GM18951 (cell line): ENCODE measurements at regions not wholly inside any gene's neighbourhood (a gene's known extent, or its start where the extent isn't known, plus 50 kb on each side); places are given as distances from the start of the nearest gene placed in this dataset.

Source experiments
- POLR2A ChIP-seq: IDR thresholded peaks from 4 replicates; pipeline ENCODE4 v1.6.1; 2011; ENCODE audit warnings: mild to moderate bottlenecking; ENCODE audit not compliant: insufficient read length, insufficient read depth; ENCODE audit errors: extremely low read depth
- in situ Hi-C: fragments of 300-500 bp; cut with MboI; formaldehyde crosslinking; loops from one replicate; pipeline ENCODE4 v1.12.0; 2022; ENCODE audit warnings: low sequenced_read_pairs, mixed read lengths, inconsistent platforms; ENCODE audit not compliant: unreplicated experiment

GRCh38 chr15:26433060-26433459 lies 339.8 kb downstream of the GABRB3 start:
- TF ChIP-seq POLR2A, result no peak
- in situ Hi-C loops, result no loop called here

DNA sequence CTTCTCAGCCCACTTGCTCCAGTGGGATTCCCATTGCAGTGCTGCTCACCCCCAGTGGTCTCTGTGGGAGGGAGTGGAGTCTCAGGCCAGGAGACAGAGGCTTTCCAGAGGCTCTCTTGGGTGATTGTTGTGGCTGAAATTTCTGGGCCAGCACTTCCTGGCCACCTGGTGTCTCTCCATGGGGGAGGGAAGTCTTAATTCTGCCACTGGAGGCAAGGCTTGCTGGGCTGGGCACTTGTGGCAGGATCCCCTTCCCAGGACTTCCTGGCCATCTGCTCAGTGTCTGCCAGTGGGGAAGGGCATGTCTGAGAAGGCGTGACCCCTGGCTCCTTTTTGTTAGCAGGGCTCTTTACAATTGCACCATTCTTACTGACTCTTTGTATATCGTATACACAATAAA lies 351.8 kb downstream of the GABRB3 start:
- no peak for TF ChIP-seq POLR2A
- in situ Hi-C loops, result no loop called here

GRCh38 chr15:26395624-26396023 lies 377.2 kb downstream of the GABRB3 start:
- in situ Hi-C loops, result no loop called here
- TF ChIP-seq POLR2A, result no peak

DNA sequence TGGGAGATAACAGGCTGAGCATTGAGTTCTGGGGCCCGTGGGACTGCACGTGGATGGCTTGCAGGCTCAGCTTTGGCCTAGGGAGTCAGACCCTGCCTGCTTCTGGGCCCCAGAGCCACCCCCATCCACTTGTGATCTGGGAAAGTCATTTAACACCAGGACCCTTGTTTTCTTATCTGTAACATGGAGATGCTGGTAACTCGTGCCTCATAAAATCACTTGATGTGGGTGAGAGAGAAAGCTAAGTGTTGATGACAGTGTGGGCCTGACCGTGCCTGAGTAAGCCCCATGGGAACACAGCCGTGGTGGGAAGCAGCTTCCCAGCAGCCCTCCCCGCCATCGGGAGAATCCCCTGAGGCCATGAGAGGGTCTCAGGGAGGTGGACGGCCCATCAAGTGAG lies 378.1 kb downstream of the GABRB3 start:
- no peak for TF ChIP-seq POLR2A
- in situ Hi-C loops, result no loop called here

DNA sequence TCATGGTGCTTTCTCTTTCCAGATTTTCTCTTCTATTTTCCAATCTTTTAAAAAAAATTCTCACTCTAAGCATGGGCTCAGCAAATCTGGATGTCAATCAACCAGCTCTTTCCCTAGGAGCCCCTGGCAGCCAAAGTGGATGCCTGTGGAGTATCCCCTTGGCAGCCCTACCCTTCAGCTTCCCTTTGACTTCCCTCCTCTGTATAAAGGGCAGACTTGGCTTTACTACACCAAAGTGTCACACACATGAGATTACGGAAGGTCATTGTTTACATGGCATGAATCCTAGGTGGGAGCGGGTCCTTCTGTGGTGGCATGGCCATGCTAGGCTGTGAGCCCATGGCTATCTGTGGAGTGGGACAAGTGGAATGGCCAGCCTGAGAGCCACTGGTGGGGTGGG lies 379.9 kb downstream of the GABRB3 start:
- in situ Hi-C loops, result no loop called here
- TF ChIP-seq POLR2A, result no peak

GRCh38 chr15:26391567-26392194 lies 381.2 kb downstream of the GABRB3 start:
- in situ Hi-C loops, result no loop called here
- no peak for TF ChIP-seq POLR2A

- no peak for TF ChIP-seq POLR2A
- in situ Hi-C loops, result no loop called here
Observed at GRCh38 chr15:26382444-26383072, 390.3 kb downstream of the GABRB3 start.

DNA sequence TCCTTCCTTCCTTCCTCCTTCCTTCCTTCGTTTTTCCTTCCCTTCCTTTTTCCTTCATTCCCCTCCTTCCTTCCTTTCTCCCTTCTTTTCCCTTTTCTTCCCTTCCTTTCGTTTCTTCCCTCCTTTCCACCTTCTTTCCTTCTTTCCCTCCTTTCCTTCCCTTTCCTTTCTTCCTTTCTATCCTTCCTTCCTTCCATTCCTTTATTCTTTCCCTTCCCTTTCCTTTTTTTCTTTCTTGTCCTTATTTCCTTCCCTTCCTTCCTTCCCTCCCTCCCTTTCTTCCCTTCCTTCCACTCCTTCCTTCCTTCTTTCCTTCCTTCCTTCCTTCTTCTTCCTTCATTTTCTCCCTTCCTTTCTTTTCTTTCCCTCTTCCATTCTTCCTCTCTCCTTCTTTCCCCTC lies 394.6 kb downstream of the GABRB3 start:
- in situ Hi-C loops, result no loop called here
- TF ChIP-seq POLR2A, result no peak

DNA sequence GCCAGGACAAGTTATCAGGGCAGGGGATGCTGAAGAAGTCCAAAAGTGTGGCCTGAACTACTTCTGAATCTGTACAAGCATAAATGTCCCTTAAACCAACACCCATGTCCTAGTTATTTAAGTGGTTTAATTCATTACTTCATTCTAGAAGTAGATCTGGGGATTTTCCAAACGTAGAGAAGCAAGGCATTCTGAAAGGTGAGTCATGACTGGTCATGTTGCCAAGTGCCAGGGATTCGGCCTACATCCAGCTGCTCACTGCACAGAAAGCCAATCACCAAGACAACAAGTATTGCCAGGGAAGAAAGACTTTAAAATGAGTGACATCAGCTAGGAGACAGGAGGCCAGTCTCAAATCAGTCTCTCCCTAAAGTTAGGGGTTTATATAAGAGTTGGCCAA lies 396.6 kb downstream of the GABRB3 start:
- in situ Hi-C loops, result no loop called here
- no peak for TF ChIP-seq POLR2A

DNA sequence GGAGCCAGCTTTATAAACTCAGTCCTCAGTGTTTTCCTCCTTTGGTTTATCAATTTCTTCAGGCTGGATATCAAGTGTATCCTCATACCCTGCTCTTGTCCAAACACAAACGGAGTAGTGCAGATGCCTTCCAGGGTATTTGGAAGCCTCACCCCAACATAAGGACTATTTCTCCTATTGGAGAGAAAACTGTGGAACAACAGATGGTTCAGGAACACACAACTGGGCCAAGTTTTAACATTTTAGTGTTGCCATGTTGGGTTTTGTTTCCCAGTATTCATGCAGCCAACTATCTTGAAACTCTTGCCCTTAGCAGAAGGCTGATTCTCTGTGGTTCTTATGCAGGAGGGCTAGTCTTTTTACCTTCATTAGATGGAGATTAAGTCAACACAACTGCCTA lies 398.1 kb downstream of the GABRB3 start:
- TF ChIP-seq POLR2A, result no peak
- in situ Hi-C loops, result no loop called here

GRCh38 chr15:26372706-26373105 lies 400.2 kb downstream of the GABRB3 start:
- in situ Hi-C loops, result no loop called here
- no peak for TF ChIP-seq POLR2A

DNA sequence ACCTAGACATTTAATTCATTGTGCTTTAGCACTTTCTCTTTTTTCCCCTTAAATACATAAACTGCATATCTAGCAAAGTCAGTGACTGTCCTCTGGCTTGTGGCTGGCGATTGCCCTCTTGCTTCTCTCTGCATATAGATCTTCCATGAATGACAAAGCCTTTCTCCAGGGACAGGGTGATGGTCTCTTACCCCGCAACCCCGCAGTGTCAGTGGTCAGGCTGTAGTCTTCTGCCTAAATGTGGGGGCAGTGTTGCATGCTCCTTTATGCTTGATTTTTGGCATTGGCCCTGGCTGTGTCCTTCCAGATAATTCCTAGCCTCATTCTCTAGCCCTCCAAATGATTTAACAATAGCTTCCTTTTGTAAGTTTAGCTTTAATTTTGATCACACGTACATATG lies 407.8 kb downstream of the GABRB3 start:
- no peak for TF ChIP-seq POLR2A
- in situ Hi-C loops, result no loop called here

DNA sequence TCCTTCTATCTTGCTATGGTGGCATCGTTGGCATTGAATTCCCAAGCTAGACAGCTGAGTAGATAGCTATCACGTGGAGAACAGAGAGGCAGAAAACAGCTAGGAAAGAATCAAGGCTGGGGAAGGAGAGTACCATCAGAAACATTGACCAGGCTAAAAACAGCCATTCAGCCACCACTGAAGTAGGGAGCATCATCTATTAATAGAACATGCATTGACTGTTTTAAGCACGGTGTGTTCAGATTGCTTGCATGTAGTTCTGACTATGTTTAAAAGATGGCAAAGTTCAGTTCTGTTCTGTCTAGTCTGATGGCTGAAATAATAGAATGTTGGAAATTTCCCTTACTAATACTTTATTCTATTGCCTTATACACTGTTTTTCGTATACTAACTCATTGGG lies 413.0 kb downstream of the GABRB3 start:
- no peak for TF ChIP-seq POLR2A
- in situ Hi-C loops, result no loop called here

- in situ Hi-C loops, result no loop called here
- no peak for TF ChIP-seq POLR2A
Observed at GRCh38 chr15:26358708-26359107, 414.2 kb downstream of the GABRB3 start.

- no peak for TF ChIP-seq POLR2A
- in situ Hi-C loops, result no loop called here
Observed at GRCh38 chr15:26357653-26358052, 415.2 kb downstream of the GABRB3 start.

GRCh38 chr15:26355472-26356074 lies 417.3 kb downstream of the GABRB3 start:
- in situ Hi-C loops, result no loop called here
- no peak for TF ChIP-seq POLR2A
